Aorta (tissue), 5 donors: ENCODE measurements at regions not wholly inside any gene's neighbourhood (a gene's known extent, or its start where the extent isn't known, plus 50 kb on each side); places are given as distances from the start of the nearest gene placed in this dataset.

Experiments used
- ATAC-seq: fragments of 200-7000 bp; cut with Tn5 transposase; one replicate; pipeline ENCODE4 v1.9.1; 2022; ENCODE audit warnings: moderate library complexity; ENCODE audit not compliant: low FRiP score
- DNase-seq, 2 donors: peaks; one replicate each; pipeline ENCODE4 v3.0.0-alpha.2; 2020
- H3K27ac ChIP-seq, 2 donors: one replicate each; pipeline ENCODE4 v1.5.1; 2013; ENCODE audit warnings: low read length in 2 of 2, mild to moderate bottlenecking in 2 of 2, moderate library complexity in 2 of 2, control low read depth in 1 of 2, inconsistent platforms in 1 of 2, low read depth in 1 of 2
- H3K27me3 ChIP-seq, 2 donors: one replicate each; pipeline ENCODE4 v1.6.1; 2013; ENCODE audit warnings: control low read depth in 1 of 2, low read length in 1 of 2, mild to moderate bottlenecking in 1 of 2, moderate library complexity in 1 of 2; ENCODE audit not compliant: insufficient read depth in 2 of 2, control insufficient read depth in 1 of 2
- H3K36me3 ChIP-seq, 2 donors: one replicate each; pipeline ENCODE4 v1.6.1; 2013; ENCODE audit warnings: control low read depth in 1 of 2, low read length in 1 of 2, mild to moderate bottlenecking in 1 of 2; ENCODE audit not compliant: insufficient read depth in 2 of 2, control insufficient read depth in 1 of 2
- H3K4me1 ChIP-seq, 2 donors: one replicate each; pipeline ENCODE4 v1.6.1; 2013; ENCODE audit warnings: low read length in 2 of 2, control low read depth in 1 of 2, mild to moderate bottlenecking in 1 of 2, moderate library complexity in 1 of 2; ENCODE audit not compliant: insufficient read depth in 2 of 2, control insufficient read depth in 1 of 2
- H3K4me3 ChIP-seq, 2 donors: one replicate each; pipeline ENCODE4 v1.5.1; 2013; ENCODE audit warnings: low read length in 2 of 2, control low read depth in 1 of 2, mild to moderate bottlenecking in 1 of 2
- H3K9me3 ChIP-seq: one replicate; pipeline ENCODE4 v1.6.1; 2013; ENCODE audit warnings: mild to moderate bottlenecking, low read length; ENCODE audit not compliant: control insufficient read depth
- WGBS, 2 donors: extraction: QIAGEN DNeasy Blood & Tissue Kit; methylation state at CpG; one replicate each; pipeline ENCODE4 v1.1.7; 2013; 5-methylcytosine and 5-hydroxymethylcytosine counted together
- intact Hi-C, 2 donors: fragments of 100-400 bp; cut with DNase I; formaldehyde crosslinking; loops; one replicate each; pipeline versions ENCODE4 v1.14.2 to v1.15.0; 2022
- donor health status: healthy with polysubstance abuse.
- donor health status: Bipolar disorder and iron deficiency.
- donor health status: DM: no; HTN: no; CAD: no.
- donor health status: DM: no; HTN: no; CAD: no.
- donor health status: DM: yes; HTN: yes; CAD: no.

- no peak for ATAC-seq
- 93% methylated on average over 6 of the region's 6 CpGs for WGBS, 2 donors
- Histone ChIP-seq H3K4me3 (no peak overlapping the region), H3K27ac (no peak overlapping the region), H3K9me3 (no peaks in the 10 kb centered on the region), H3K4me1 (no peaks in the 10 kb centered on the region), H3K27me3 (no peaks in the 10 kb centered on the region), H3K36me3 (no peaks in the 10 kb centered on the region)
- DNase-seq, result no peak
- intact Hi-C loops, result no loop called here
Measured at GRCh38 chr10:78578929-78579328, 489.8 kb upstream of the ZMIZ1 start.

GRCh38 chr10:78579576-78579975, 489.2 kb upstream of the ZMIZ1 start:
- intact Hi-C loops, result no loop called here
- H3K36me3 ChIP-seq, result no peaks in the 10 kb centered on the region
- no peaks in the 10 kb centered on the region for H3K27me3 ChIP-seq
- 8 to 9% methylated on average over 5 of the region's 5 CpGs for WGBS, 2 donors
- H3K4me1 ChIP-seq, result no peaks in the 10 kb centered on the region
- DNase-seq, result no peak
- no peak for ATAC-seq
- H3K27ac ChIP-seq, result no peak overlapping the region
- H3K9me3 ChIP-seq, result no peaks in the 10 kb centered on the region
- no peak overlapping the region for H3K4me3 ChIP-seq

- Histone ChIP-seq H3K9me3 (no peaks in the 10 kb centered on the region), H3K36me3 (no peaks in the 10 kb centered on the region), H3K4me3 (no peak overlapping the region), H3K27me3 (no peaks in the 10 kb centered on the region), H3K4me1 (no peaks in the 10 kb centered on the region), H3K27ac (no peak overlapping the region)
- DNase-seq (peak in 1 of 2 donors; percentile 63), ATAC-seq (no peak)
- 78 to 81% methylated on average over 4 of the region's 4 CpGs for WGBS, 2 donors
- intact Hi-C loops, result no loop called here
Measured at GRCh38 chr10:78579995-78580394, 488.8 kb upstream of the ZMIZ1 start.

GRCh38 chr10:78581133-78581694, 487.6 kb upstream of the ZMIZ1 start:
- H3K27me3 ChIP-seq, result no peaks in the 10 kb centered on the region
- H3K9me3 ChIP-seq, result no peaks in the 10 kb centered on the region
- ATAC-seq (no peak), DNase-seq (no peak)
- intact Hi-C loops, result no loop called here
- no peak overlapping the region for H3K4me3 ChIP-seq
- 83 to 94% methylated on average over 4 of the region's 4 CpGs for WGBS, 2 donors
- H3K4me1 ChIP-seq, result no peaks in the 10 kb centered on the region
- H3K36me3 ChIP-seq, result no peaks in the 10 kb centered on the region
- H3K27ac ChIP-seq, result no peak overlapping the region

DNA sequence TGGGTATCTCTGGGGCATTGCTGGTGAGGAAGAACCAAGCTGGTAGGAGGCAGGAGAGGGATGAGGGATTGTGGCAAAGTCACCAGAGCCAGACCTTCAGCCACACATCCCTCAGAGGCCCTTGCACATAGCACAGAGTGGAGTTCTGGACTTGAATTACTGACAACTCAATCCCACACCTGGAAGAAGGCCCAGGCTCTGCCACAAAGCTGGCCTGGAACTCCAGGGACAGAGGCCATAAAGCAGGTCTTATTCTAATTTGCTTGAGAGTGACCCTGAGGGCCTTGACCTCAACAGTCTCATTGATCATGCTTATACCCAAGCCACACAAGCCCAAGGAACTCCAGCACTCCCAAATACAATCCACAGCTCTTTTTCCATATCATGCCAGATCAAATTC, 486.2 kb upstream of the ZMIZ1 start:
- H3K27ac ChIP-seq, result no peak overlapping the region
- DNase-seq (no peak), ATAC-seq (no peak)
- no peaks in the 10 kb centered on the region for H3K4me1 ChIP-seq
- no peaks in the 10 kb centered on the region for H3K9me3 ChIP-seq
- intact Hi-C loops, result no loop called here
- H3K27me3 ChIP-seq, result no peaks in the 10 kb centered on the region
- no peak overlapping the region for H3K4me3 ChIP-seq
- no peaks in the 10 kb centered on the region for H3K36me3 ChIP-seq

DNA sequence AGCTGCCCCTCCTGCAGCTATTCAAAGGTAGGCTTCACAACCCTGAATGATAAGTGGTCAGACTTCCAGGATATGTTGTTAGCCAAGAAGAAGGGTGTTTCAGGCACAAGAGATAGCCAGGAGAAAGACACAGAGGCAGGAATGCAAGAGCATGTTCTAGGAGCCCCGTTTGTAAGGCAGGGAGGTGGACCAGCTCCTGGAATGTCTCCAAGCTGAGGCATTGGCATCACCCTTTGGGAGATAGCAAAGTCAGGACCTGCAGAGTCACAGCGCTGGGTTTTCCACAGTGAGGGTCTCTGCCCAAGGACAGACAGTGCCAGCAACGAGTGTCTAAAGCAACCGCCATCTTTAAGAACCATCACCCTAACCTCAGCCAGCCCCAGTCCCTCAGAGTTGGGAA, 484.5 kb upstream of the ZMIZ1 start:
- DNase-seq, result no peak
- no peak overlapping the region for H3K4me3 ChIP-seq
- no peak overlapping the region for H3K27ac ChIP-seq
- ATAC-seq, result no peak
- H3K36me3 ChIP-seq, result no peaks in the 10 kb centered on the region
- H3K4me1 ChIP-seq, result no peaks in the 10 kb centered on the region
- intact Hi-C loops, result no loop called here
- H3K9me3 ChIP-seq, result no peaks in the 10 kb centered on the region
- WGBS, 2 donors, result 71 to 72% methylated on average over 4 of the region's 4 CpGs
- no peaks in the 10 kb centered on the region for H3K27me3 ChIP-seq

DNA sequence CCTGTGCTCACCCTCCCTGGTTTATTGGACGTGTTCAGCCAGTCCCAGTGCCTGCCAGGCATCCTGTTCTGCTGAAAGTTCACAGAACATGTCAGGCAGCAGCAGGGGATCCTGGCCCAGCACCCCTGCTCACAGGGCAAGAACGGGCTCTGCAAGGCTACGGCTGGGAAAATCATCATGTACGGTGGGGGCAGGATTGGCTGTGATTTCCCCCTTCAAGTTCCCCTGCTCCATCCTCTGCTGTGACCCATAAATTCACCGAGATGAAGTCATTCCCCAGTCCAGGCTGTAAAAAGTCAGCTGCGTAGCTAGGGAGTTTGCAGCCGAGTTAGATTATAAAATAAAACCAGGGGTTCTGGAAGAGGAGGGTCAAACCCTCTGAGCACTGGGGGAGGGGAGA, 484.1 kb upstream of the ZMIZ1 start:
- no peaks in the 10 kb centered on the region for H3K9me3 ChIP-seq
- H3K27me3 ChIP-seq, result no peaks in the 10 kb centered on the region
- intact Hi-C loops, result no loop called here
- no peaks in the 10 kb centered on the region for H3K4me1 ChIP-seq
- DNase-seq (no peak), ATAC-seq (no peak)
- H3K4me3 ChIP-seq, result no peak overlapping the region
- 68 to 75% methylated on average over 7 of the region's 7 CpGs for WGBS, 2 donors
- H3K36me3 ChIP-seq, result no peaks in the 10 kb centered on the region
- H3K27ac ChIP-seq, result no peak overlapping the region

DNA sequence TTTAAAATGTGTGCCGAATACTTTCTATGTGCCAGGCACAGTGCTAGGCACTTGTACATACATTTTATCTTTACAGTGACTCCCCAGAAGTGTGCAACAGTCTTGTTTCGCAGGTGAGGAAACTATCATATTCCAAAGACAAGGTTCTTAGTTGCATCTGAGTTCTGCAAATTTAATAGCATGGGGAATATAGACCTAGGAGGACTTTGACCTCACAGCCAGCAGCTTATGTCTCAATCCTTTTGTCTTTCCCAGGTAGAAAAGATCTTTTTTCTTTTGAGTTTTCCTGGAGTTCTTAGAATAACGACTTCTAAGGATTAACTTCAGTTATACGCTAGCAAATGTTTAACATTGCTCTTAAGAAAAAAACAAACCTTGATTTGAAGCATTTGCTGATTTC, 482.8 kb upstream of the ZMIZ1 start:
- DNase-seq, result no peak
- Histone ChIP-seq H3K36me3 (no peaks in the 10 kb centered on the region), H3K9me3 (no peaks in the 10 kb centered on the region), H3K27me3 (no peaks in the 10 kb centered on the region), H3K4me1 (no peaks in the 10 kb centered on the region), H3K4me3 (no peak overlapping the region), H3K27ac (no peak overlapping the region)
- ATAC-seq, result no peak
- WGBS, 2 donors, result 96 to 99% methylated on average over 4 of the region's 4 CpGs
- intact Hi-C loops, result no loop called here

DNA sequence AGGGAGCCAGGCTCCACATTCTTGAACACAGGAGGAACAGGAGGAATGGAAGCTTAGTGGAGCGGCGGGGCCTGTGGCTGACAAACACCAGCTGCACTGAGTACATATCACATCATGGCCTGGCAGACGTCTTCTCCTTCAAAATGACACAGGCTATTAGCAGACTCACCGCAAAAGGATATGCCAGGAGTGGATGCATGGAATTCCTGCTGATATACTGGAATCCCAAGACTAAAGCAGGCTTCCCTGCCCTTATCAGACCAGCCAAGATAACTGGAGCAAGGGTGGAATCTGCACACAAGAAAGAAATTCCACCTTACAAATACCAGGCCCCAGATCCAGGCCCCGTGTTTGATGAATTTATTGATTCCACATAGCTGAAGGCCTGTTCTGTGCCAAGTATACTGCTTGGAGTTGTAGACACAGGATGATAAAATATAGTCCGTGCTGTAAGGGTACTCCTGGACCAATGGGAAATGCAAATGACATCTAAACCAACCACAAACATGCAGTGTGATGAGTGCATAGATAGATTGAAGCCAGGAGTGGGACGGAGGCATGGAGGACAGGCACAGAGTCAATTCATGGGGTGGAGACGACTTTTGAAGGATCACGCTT, 480.5 kb upstream of the ZMIZ1 start:
- intact Hi-C loops, result no loop called here

More for the DNA sequence above, 480.5 kb upstream of the ZMIZ1 start:
- WGBS, 2 donors, result 65 to 66% methylated on average over 9 of the region's 9 CpGs
- DNase-seq (no peak), ATAC-seq (peak; percentile 36)
- H3K4me3 ChIP-seq, result no peak overlapping the region
- H3K36me3 ChIP-seq, result no peaks in the 10 kb centered on the region
- no peaks in the 10 kb centered on the region for H3K27me3 ChIP-seq
- no peaks in the 10 kb centered on the region for H3K9me3 ChIP-seq
- H3K4me1 ChIP-seq, result peaks cover 0 to 2% of the 10 kb centered on the region in 2 donors
- no peak overlapping the region for H3K27ac ChIP-seq
